Fibroblast of skin of left quadriceps (primary cell): ENCODE measurements at regions not wholly inside any gene's neighbourhood (a gene's known extent, or its start where the extent isn't known, plus 50 kb on each side); places are given as distances from the start of the nearest gene placed in this dataset.
A peak's percentile ranks its signal among the peaks of the same experiment; 100 is the strongest.

Experiments used
- DNase-seq, 2 experiments: peaks; one replicate each; pipeline ENCODE4 v3.0.0-alpha.2; 2013; ENCODE audit warnings: low read depth in 2 of 2

- no peak for DNase-seq
Measured at GRCh38 chr12:102596031-102596430, 115.7 kb upstream of the IGF1 start.

- no peak for DNase-seq
Measured at GRCh38 chr12:102595315-102595714, 115.0 kb upstream of the IGF1 start.

GRCh38 chr12:102593134-102593533 is 112.8 kb upstream of the IGF1 start:
- DNase-seq: no peak

GRCh38 chr12:102592134-102592533 is 111.8 kb upstream of the IGF1 start:
- DNase-seq: no peak

- no peak for DNase-seq
Measured at GRCh38 chr12:102573237-102573636, 92.9 kb upstream of the IGF1 start.

- no peak for DNase-seq
Measured at GRCh38 chr12:102571889-102572288, 91.5 kb upstream of the IGF1 start.

- no peak for DNase-seq
Measured at GRCh38 chr12:102570256-102570655, 89.9 kb upstream of the IGF1 start.

GRCh38 chr12:102569803-102570202 is 89.4 kb upstream of the IGF1 start:
- no peak for DNase-seq

GRCh38 chr12:102568276-102568675 is 87.9 kb upstream of the IGF1 start:
- DNase-seq: peak; percentile 58 to 62

- DNase-seq: peak; percentile 81 to 82
Measured at GRCh38 chr12:102567031-102567985, 86.9 kb upstream of the IGF1 start.

GRCh38 chr12:102565555-102565954 is 85.2 kb upstream of the IGF1 start:
- no peak for DNase-seq

GRCh38 chr12:102564026-102564425 is 83.7 kb upstream of the IGF1 start:
- no peak for DNase-seq

GRCh38 chr12:102562836-102563425 is 82.6 kb upstream of the IGF1 start:
- no peak for DNase-seq

GRCh38 chr12:102551186-102551585 is 70.8 kb upstream of the IGF1 start:
- no peak for DNase-seq

GRCh38 chr12:102549691-102550090 is 69.3 kb upstream of the IGF1 start:
- no peak for DNase-seq

GRCh38 chr12:102548543-102548942 is 68.2 kb upstream of the IGF1 start:
- no peak for DNase-seq

GRCh38 chr12:102543494-102544485 is 63.4 kb upstream of the IGF1 start:
- DNase-seq: no peak

- DNase-seq: no peak
Measured at GRCh38 chr12:102542816-102543440, 62.6 kb upstream of the IGF1 start.

GRCh38 chr12:102540815-102541385 is 60.5 kb upstream of the IGF1 start:
- DNase-seq: no peak

- peak; percentile 69 to 71 for DNase-seq
Measured at GRCh38 chr12:102539651-102540553, 59.5 kb upstream of the IGF1 start.
